GM19455 (cell line): ENCODE measurements at regions not wholly inside any gene's neighbourhood (a gene's known extent, or its start where the extent isn't known, plus 50 kb on each side); places are given as distances from the start of the nearest gene placed in this dataset.

ENCODE experiments used
- ATAC-seq: cut with Tn5 transposase; IDR thresholded peaks from one replicate; pipeline ENCODE4 v1.9.1; 2021; ENCODE audit not compliant: unreplicated experiment

GRCh38 chr22:48226026-48227013 lies 1463.9 kb downstream of the TBC1D22A start:
- no peak for ATAC-seq

GRCh38 chr22:48224332-48224731 lies 1461.9 kb downstream of the TBC1D22A start:
- ATAC-seq, result no peak

- ATAC-seq, result no peak
Observed at GRCh38 chr22:48223488-48224190, 1461.2 kb downstream of the TBC1D22A start.

- ATAC-seq, result no peak
Observed at GRCh38 chr22:48222742-48223487, 1460.5 kb downstream of the TBC1D22A start.

- no peak for ATAC-seq
Observed at GRCh38 chr22:48218889-48219420, 1456.5 kb downstream of the TBC1D22A start.

GRCh38 chr22:48217596-48217995 lies 1455.1 kb downstream of the TBC1D22A start:
- no peak for ATAC-seq

GRCh38 chr22:48212727-48213126 lies 1450.3 kb downstream of the TBC1D22A start:
- no peak for ATAC-seq

- no peak for ATAC-seq
Observed at GRCh38 chr22:48210812-48211211, 1448.4 kb downstream of the TBC1D22A start.

- no peak for ATAC-seq
Observed at GRCh38 chr22:48210198-48210580, 1447.7 kb downstream of the TBC1D22A start.

- ATAC-seq, result no peak
Observed at GRCh38 chr22:48209473-48210197, 1447.2 kb downstream of the TBC1D22A start.

- no peak for ATAC-seq
Observed at GRCh38 chr22:48208894-48209293, 1446.4 kb downstream of the TBC1D22A start.

GRCh38 chr22:48207919-48208535 lies 1445.6 kb downstream of the TBC1D22A start:
- ATAC-seq, result no peak

GRCh38 chr22:48205790-48206189 lies 1443.3 kb downstream of the TBC1D22A start:
- no peak for ATAC-seq

- no peak for ATAC-seq
Observed at GRCh38 chr22:48205161-48205560, 1442.7 kb downstream of the TBC1D22A start.

GRCh38 chr22:48204296-48204695 lies 1441.8 kb downstream of the TBC1D22A start:
- no peak for ATAC-seq

GRCh38 chr22:48199667-48200066 lies 1437.2 kb downstream of the TBC1D22A start:
- no peak for ATAC-seq

- no peak for ATAC-seq
Observed at GRCh38 chr22:48198489-48199459, 1436.3 kb downstream of the TBC1D22A start.

- no peak for ATAC-seq
Observed at GRCh38 chr22:48197189-48197690, 1434.8 kb downstream of the TBC1D22A start.

GRCh38 chr22:48192920-48193319 lies 1430.5 kb downstream of the TBC1D22A start:
- no peak for ATAC-seq
